Central memory CD8-positive, alpha-beta T cell (primary cell): ENCODE measurements at regions not wholly inside any gene's neighbourhood (a gene's known extent, or its start where the extent isn't known, plus 50 kb on each side); places are given as distances from the start of the nearest gene placed in this dataset.

Experiments
- ATAC-seq: fragments of 150-1000 bp; cut with Tn5 transposase; replicated peaks from 2 replicates; pipeline ENCODE4 v1.10.0; 2022; ENCODE audit warnings: mild to moderate bottlenecking, moderate FRiP score, moderate number of reproducible peaks; ENCODE audit not compliant: poor library complexity, severe bottlenecking; ENCODE audit errors: extremely low read depth
- DNase-seq, 2 donors: peaks; one replicate each; pipeline ENCODE4 v3.0.0; 2021; ENCODE audit warnings: low spot score in 2 of 2
- H3K27ac Mint-ChIP-seq: one replicate; pipeline ENCODE4 v1.8.0; 2022; ENCODE audit warnings: low read depth, mild to moderate bottlenecking, moderate library complexity, mixed read lengths
- H3K27me3 Mint-ChIP-seq: one replicate; pipeline ENCODE4 v1.8.0; 2022; ENCODE audit warnings: mixed read lengths
- H3K36me3 Mint-ChIP-seq: one replicate; pipeline ENCODE4 v1.8.0; 2022; ENCODE audit warnings: mild to moderate bottlenecking, moderate library complexity, mixed read lengths; ENCODE audit not compliant: insufficient read depth
- H3K4me1 Mint-ChIP-seq: one replicate; pipeline ENCODE4 v1.8.0; 2022; ENCODE audit warnings: mixed read lengths
- H3K4me3 Mint-ChIP-seq: one replicate; pipeline ENCODE4 v1.8.0; 2022; ENCODE audit warnings: mild to moderate bottlenecking, moderate library complexity, mixed read lengths
- H3K9me3 Mint-ChIP-seq: one replicate; pipeline ENCODE4 v1.8.0; 2022; ENCODE audit warnings: mixed read lengths

DNA sequence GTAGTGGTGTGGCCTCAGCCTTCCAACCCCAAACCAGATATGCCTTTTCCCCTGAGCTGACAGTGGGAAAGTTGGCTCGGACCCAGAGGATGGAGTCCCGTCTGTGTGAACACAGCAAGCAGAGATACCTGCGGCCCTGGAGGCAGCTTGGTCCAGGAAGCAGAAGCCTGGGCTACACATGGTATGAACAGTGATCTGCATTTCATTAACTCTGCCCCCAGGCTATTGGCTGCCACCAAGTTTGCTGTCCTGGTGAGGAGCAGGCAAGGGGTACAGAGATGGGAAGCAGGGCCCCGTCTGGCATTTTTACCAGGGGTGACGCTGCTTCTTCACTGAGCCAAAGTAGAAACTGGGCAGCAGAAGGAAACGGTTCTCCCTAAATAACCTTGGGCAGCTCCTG is 90.0 kb downstream of the EDN3 start:
- ATAC-seq = no peak
- Mint-ChIP-seq H3K27ac (no peak overlapping the region), H3K4me1 (peaks cover 4% of the 10 kb centered on the region), H3K9me3 (no peaks in the 10 kb centered on the region), H3K36me3 (peaks cover 2% of the 10 kb centered on the region), H3K27me3 (peaks cover 16% of the 10 kb centered on the region), H3K4me3 (no peak overlapping the region)
- no peak for DNase-seq

DNA sequence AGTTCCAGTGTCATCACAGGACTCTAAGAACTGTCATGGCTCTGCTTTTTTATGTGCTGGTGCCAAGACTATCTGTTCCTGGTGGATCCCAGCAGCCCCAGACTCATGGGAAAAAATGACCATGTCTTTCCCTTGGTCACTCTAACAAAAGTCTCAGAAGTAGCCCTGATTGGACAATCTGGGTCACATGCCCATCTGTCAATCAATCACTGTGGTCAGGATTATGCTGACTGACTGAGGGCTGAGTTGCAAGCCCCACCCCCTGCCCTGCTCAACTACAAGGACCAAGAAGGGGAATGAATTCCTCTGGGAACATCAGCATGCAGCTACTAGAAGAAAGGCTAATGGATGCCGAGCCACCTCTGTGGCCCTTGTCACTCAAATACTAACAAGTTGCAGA is 91.6 kb downstream of the EDN3 start:
- H3K27ac Mint-ChIP-seq = no peak overlapping the region
- H3K36me3 Mint-ChIP-seq = no peaks in the 10 kb centered on the region
- no peak for ATAC-seq
- H3K4me1 Mint-ChIP-seq = no peaks in the 10 kb centered on the region
- peaks cover 16% of the 10 kb centered on the region for H3K27me3 Mint-ChIP-seq
- H3K4me3 Mint-ChIP-seq = no peak overlapping the region
- no peak for DNase-seq
- no peaks in the 10 kb centered on the region for H3K9me3 Mint-ChIP-seq

DNA sequence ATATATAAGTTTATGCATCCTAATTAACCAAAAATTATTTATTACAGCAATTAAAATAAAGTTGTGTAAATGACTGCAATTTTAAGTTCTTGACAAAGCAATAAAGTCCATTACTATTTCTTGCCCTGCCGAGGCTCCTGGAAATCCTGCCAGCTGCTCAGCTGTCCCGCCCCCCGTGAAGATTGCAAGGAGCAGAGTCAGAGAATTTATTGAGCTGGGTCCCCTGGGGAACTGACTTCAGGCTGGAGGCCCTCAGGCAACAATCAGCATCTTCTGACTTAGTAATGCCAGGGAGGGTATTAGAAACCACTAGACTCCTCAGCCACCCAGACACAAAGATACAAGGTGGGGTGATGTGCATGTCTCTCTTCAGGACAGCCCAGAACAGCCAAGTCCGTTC is 92.3 kb downstream of the EDN3 start:
- DNase-seq (no peak), ATAC-seq (no peak)
- Mint-ChIP-seq H3K36me3 (no peaks in the 10 kb centered on the region), H3K4me3 (no peak overlapping the region), H3K4me1 (no peaks in the 10 kb centered on the region), H3K9me3 (no peaks in the 10 kb centered on the region), H3K27me3 (peaks cover 16% of the 10 kb centered on the region), H3K27ac (no peak overlapping the region)

DNA sequence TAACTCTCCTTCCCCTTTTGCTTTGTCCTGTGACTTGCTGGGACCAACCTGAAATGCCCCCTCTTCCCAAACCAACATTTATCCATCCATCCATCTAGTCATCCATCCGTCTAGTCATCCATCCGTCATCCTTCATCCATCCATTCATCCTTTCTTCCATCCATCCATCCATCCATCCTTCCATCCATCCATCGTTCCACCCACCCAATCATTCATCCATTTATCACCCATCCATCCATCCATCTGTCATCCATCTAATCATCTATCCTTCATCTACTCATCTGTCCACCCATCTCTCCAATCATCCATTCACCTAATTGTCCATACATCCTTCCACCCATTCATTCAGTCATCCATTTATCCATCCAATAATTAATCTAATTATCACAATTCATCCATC is 92.7 kb downstream of the EDN3 start:
- peaks cover 16% of the 10 kb centered on the region for H3K27me3 Mint-ChIP-seq
- no peaks in the 10 kb centered on the region for H3K4me1 Mint-ChIP-seq
- H3K9me3 Mint-ChIP-seq = no peaks in the 10 kb centered on the region

DNA sequence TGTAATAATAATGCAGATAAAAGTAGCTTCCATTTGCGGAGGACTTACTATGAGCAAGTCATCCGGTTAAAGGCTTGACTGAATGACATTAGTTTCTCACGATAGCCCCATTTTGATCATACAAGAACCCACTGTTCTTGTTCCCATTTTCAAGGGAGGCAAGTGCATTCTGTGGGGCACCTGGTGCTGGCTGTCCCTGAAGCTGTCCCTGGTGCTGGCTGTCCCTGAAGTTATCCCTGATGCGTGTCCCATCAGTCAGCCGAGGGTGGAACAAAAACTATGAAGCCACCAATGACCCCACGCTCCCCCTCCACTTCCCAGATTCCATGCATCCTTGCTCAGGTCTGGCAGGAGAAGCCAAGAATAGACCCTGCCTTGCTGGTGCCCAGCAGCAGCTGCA is 95.3 kb downstream of the EDN3 start:
- Mint-ChIP-seq H3K27ac (no peak overlapping the region), H3K4me1 (no peaks in the 10 kb centered on the region), H3K4me3 (no peak overlapping the region), H3K9me3 (no peaks in the 10 kb centered on the region), H3K36me3 (no peaks in the 10 kb centered on the region), H3K27me3 (no peaks in the 10 kb centered on the region)
- DNase-seq (no peak), ATAC-seq (no peak)

More for the DNA sequence above, 92.7 kb downstream of the EDN3 start:
- no peak overlapping the region for H3K27ac Mint-ChIP-seq
- H3K4me3 Mint-ChIP-seq = no peak overlapping the region
- ATAC-seq = no peak
- no peak for DNase-seq
- H3K36me3 Mint-ChIP-seq = no peaks in the 10 kb centered on the region

DNA sequence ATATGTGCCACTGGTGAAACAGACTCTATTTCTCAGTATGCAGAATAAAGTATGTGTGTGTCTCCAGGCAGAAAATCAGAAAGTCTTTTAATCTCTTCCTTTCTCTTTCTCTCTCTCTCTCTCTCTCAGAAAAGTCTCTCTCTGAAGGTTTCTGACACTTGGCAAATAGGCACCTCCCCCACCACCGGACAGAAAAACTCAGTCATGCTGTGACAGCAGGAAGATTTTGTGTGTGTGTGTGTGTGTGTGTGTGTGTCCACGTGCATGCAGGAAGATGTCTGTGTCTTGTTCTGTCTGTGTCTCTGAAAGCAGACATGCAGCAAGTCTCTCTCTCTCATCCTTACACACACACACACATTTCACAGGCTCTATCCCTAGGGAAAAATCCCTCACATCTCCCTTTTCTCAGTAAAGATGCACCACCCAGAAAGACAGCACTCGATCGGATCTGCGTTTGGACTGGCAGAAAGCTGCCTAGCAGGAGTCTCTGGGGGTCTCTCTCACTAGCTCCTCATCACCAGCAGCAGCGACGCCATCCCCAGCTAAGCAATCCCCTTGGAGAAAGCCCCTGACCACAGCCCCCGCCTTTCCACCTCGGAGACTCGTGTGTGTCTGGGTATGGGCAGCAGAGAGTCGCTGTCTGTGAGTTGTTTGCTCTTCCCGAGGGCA is 98.3 kb downstream of the EDN3 start:
- Mint-ChIP-seq H3K4me3 (no peak overlapping the region), H3K27me3 (no peaks in the 10 kb centered on the region), H3K9me3 (no peaks in the 10 kb centered on the region), H3K4me1 (no peaks in the 10 kb centered on the region), H3K27ac (no peak overlapping the region), H3K36me3 (no peaks in the 10 kb centered on the region)
- ATAC-seq = no peak
- DNase-seq = no peak

DNA sequence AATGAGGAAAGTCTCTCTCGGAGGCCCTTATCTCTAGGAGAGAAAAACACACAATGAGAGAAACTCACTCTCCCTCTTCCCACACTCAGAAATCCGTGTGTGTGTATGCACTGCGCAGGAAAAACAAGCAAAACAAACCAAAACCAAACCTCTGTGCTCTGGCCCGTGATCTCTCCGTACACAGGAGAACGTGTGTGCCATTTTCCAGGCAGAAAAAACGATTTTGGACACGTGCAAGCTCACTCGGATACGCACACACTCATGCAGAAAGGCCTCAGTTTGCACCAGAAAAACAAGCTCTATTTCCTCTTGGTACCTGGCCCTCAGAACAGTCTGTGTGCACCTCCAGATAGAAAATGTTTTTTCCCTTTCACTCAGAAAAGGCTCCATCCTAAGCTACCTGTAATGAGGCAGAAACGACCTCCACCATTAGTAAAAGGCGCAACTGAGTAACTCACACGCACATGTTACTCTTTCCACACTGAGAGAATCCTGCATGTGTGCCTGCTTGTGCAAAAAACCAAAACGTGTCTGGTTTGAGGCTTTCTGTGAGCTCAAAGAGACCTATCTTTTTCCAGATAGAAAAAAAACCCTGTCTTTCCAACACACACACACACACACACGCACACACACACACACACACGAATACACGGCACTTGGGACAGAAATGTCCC is 99.2 kb downstream of the EDN3 start:
- H3K36me3 Mint-ChIP-seq = no peaks in the 10 kb centered on the region
- ATAC-seq = no peak

DNA sequence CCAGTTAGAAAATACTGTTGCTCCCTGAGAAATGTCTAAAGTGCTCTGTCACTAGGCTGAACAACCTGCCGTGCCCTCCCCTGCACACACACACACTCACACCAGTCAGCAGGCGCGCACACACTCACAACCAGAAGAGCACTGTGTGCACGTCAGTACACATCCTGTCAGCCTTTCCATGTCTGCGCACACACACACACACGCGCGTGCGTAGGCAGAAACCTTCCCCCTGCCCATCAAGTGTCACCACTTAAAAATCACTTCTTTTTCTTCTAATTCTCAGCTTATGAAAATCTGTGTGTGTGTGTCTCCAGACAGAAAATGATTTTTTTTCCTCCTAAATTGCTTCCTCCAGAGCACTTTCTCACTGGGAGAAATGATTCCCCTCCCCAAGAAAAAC is 100.3 kb downstream of the EDN3 start:
- ATAC-seq = no peak
- no peaks in the 10 kb centered on the region for H3K36me3 Mint-ChIP-seq
- H3K27me3 Mint-ChIP-seq = no peaks in the 10 kb centered on the region
- no peaks in the 10 kb centered on the region for H3K4me1 Mint-ChIP-seq
- H3K27ac Mint-ChIP-seq = no peak overlapping the region
- H3K9me3 Mint-ChIP-seq = no peaks in the 10 kb centered on the region
- no peak for DNase-seq
- no peak overlapping the region for H3K4me3 Mint-ChIP-seq

More for the DNA sequence above, 99.2 kb downstream of the EDN3 start:
- H3K4me3 Mint-ChIP-seq = no peak overlapping the region
- no peak overlapping the region for H3K27ac Mint-ChIP-seq
- DNase-seq = no peak
- H3K27me3 Mint-ChIP-seq = no peaks in the 10 kb centered on the region
- H3K9me3 Mint-ChIP-seq = no peaks in the 10 kb centered on the region
- H3K4me1 Mint-ChIP-seq = no peaks in the 10 kb centered on the region

DNA sequence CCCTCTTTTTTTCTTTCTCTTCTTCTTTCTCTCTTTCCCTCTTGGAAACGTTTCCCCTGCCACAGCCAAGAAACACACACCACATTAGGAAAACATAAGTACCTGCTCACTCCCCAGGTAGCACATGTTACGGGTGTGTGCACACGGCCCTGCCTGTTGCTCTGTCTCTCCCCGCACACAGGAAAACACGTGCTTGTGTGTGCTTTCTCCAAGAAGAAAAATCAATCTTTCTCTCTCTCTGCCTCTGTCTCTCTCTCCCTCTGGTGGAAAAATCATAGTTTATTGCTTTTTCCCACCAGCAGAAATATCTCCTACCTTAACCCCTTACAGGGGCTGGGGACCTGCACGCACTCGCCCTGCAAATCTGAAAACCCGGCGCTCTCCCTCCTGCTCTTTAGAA is 102.3 kb downstream of the EDN3 start:
- no peak for DNase-seq
- H3K9me3 Mint-ChIP-seq = no peaks in the 10 kb centered on the region
- no peaks in the 10 kb centered on the region for H3K4me1 Mint-ChIP-seq
- H3K4me3 Mint-ChIP-seq = no peak overlapping the region
- H3K27me3 Mint-ChIP-seq = peaks cover 1% of the 10 kb centered on the region
- no peaks in the 10 kb centered on the region for H3K36me3 Mint-ChIP-seq
- H3K27ac Mint-ChIP-seq = no peak overlapping the region
- no peak for ATAC-seq

DNA sequence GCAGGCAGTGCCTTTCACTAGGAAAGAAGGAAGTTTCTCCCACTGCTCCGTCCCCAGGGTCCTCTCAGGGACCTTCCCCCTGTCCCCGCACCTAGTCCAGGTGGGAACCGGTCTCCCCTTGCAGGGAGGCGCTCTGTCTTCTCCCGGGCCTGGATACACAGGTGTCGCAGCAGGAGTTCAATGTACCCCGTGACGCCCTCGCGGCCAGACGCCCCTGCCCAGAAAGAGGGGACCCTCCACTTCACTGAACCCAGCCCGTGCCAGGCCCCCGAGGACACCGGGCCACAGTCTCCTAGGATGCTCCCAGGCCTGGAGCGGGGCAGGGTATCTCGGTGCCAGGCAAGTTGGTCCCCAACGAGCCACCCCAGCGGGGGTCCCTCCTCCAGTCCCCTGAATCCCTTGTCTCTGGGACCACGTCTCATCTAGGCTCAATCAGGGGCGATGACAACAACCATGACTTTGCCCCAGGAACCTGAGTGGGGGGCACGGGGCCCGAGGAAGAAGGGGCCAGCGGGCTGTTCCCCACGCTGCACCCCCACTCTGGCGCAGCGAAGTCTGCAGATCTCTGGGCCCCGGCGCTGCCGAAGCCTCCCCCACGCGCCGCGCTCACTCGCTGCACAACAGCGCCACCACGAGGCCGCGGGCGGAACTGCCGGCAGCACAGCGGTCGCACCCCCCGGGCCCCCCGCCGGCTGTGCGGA is 103.0 kb downstream of the EDN3 start:
- Mint-ChIP-seq H3K4me3 (no peak overlapping the region), H3K27ac (no peak overlapping the region), H3K36me3 (no peaks in the 10 kb centered on the region), H3K9me3 (no peaks in the 10 kb centered on the region), H3K4me1 (no peaks in the 10 kb centered on the region), H3K27me3 (peaks cover 8% of the 10 kb centered on the region)
- peak; percentile 62 for ATAC-seq
- peak; percentile 48 to 72 for DNase-seq

DNA sequence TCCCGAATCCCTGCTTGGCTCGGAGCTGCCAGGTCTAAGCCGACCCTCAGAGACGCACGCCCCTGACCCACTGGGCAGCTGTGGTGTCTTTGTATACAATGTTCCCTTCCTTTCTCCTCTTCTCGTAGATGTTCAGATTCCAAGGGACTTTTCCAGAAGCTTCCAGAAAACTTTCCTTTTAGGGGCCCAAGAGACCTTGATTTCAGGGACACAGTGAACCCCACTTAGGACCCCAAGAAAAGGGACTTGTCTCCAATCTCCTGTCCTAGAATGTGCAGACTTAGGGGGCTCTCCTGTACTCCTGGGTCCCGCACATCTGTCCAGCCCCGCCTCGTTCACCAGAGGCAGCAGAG is 103.5 kb downstream of the EDN3 start:
- H3K4me1 Mint-ChIP-seq = no peaks in the 10 kb centered on the region
- H3K27ac Mint-ChIP-seq = no peak overlapping the region
- peak overlapping the region; percentile 6 for H3K4me3 Mint-ChIP-seq
- ATAC-seq (no peak), DNase-seq (no peak)
- peaks cover 14% of the 10 kb centered on the region for H3K27me3 Mint-ChIP-seq
- H3K9me3 Mint-ChIP-seq = no peaks in the 10 kb centered on the region
- H3K36me3 Mint-ChIP-seq = no peaks in the 10 kb centered on the region

DNA sequence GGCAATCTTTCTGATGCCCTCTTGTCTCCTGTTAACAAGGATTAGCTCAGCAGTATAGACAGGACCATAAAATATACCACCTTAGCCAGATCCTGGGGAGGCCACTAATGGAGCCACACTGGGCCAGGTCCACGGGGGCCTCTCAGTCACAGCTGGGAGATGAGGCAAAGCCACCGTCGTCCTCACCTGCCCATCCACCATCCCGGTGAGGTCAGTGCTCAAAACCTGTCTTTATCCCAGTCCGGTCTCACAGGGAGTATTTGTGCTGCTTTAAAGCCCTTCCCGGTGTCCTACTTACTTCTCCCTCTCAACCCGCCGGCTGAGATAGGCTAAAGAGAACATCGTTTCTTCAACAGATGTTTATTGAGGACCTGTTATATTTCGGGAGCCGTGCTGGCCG is 104.3 kb downstream of the EDN3 start:
- H3K27ac Mint-ChIP-seq = no peak overlapping the region
- H3K27me3 Mint-ChIP-seq = peaks cover 18% of the 10 kb centered on the region
- no peak overlapping the region for H3K4me3 Mint-ChIP-seq
- DNase-seq = no peak
- H3K4me1 Mint-ChIP-seq = no peaks in the 10 kb centered on the region
- no peaks in the 10 kb centered on the region for H3K9me3 Mint-ChIP-seq
- ATAC-seq = no peak
- H3K36me3 Mint-ChIP-seq = no peaks in the 10 kb centered on the region
